HG02981 (cell line): ENCODE measurements at regions not wholly inside any gene's neighbourhood (a gene's known extent, or its start where the extent isn't known, plus 50 kb on each side); places are given as distances from the start of the nearest gene placed in this dataset.

Experiments
- ATAC-seq: cut with Tn5 transposase; IDR thresholded peaks from one replicate; pipeline ENCODE4 v1.9.1; 2021; ENCODE audit warnings: mild to moderate bottlenecking, moderate library complexity; ENCODE audit not compliant: unreplicated experiment

- ATAC-seq, result no peak
Observed at GRCh38 chr12:84741692-84742091, 170.9 kb downstream of the SLC6A15 start.

- no peak for ATAC-seq
Observed at GRCh38 chr12:84741031-84741430, 171.6 kb downstream of the SLC6A15 start.

GRCh38 chr12:84740602-84741001, 172.0 kb downstream of the SLC6A15 start:
- ATAC-seq, result no peak

- no peak for ATAC-seq
Observed at GRCh38 chr12:84738481-84738972, 174.1 kb downstream of the SLC6A15 start.

- ATAC-seq, result no peak
Observed at GRCh38 chr12:84732828-84733340, 179.7 kb downstream of the SLC6A15 start.

GRCh38 chr12:84730561-84731162, 181.9 kb downstream of the SLC6A15 start:
- no peak for ATAC-seq

GRCh38 chr12:84727961-84728360, 184.6 kb downstream of the SLC6A15 start:
- no peak for ATAC-seq

GRCh38 chr12:84726780-84727179, 185.8 kb downstream of the SLC6A15 start:
- no peak for ATAC-seq

GRCh38 chr12:84723988-84724387, 188.6 kb downstream of the SLC6A15 start:
- ATAC-seq, result no peak

GRCh38 chr12:84719997-84720396, 192.6 kb downstream of the SLC6A15 start:
- no peak for ATAC-seq

- no peak for ATAC-seq
Observed at GRCh38 chr12:84718906-84719305, 193.7 kb downstream of the SLC6A15 start.

GRCh38 chr12:84712747-84713146, 199.9 kb downstream of the SLC6A15 start:
- ATAC-seq, result no peak

GRCh38 chr12:84706374-84706773, 206.2 kb downstream of the SLC6A15 start:
- no peak for ATAC-seq

GRCh38 chr12:84704856-84705255, 207.7 kb downstream of the SLC6A15 start:
- ATAC-seq, result no peak

- no peak for ATAC-seq
Observed at GRCh38 chr12:84702001-84702400, 210.6 kb downstream of the SLC6A15 start.

GRCh38 chr12:84701041-84701440, 211.6 kb downstream of the SLC6A15 start:
- no peak for ATAC-seq

- no peak for ATAC-seq
Observed at GRCh38 chr12:84698576-84699333, 213.8 kb downstream of the SLC6A15 start.

- no peak for ATAC-seq
Observed at GRCh38 chr12:84696908-84697540, 215.6 kb downstream of the SLC6A15 start.

- ATAC-seq, result no peak
Observed at GRCh38 chr12:84696281-84696680, 216.3 kb downstream of the SLC6A15 start.

GRCh38 chr12:84694116-84694515, 218.5 kb downstream of the SLC6A15 start:
- no peak for ATAC-seq

GRCh38 chr12:84692071-84692470, 220.5 kb downstream of the SLC6A15 start:
- ATAC-seq, result no peak

- no peak for ATAC-seq
Observed at GRCh38 chr12:84691266-84691665, 221.3 kb downstream of the SLC6A15 start.
